HCT116 (cell line): ENCODE measurements at regions not wholly inside any gene's neighbourhood (a gene's known extent, or its start where the extent isn't known, plus 50 kb on each side); places are given as distances from the start of the nearest gene placed in this dataset.

ENCODE experiments used
- ATAC-seq: fragments of 200-7000 bp; cut with Tn5 transposase; 2 replicates; pipeline ENCODE4 v1.9.1; 2020; ENCODE audit warnings: mild to moderate bottlenecking, moderate library complexity
- BruUV-seq: library from RNA; stranded (reverse); fragments of 400-500 nt; replicated peaks from 2 replicates; lab custom pipeline; 2021; lab: Mats Ljungman, UMichigan
- CTCF ChIA-PET: fragments of 300-600 bp; sonication (Branson Sonifier 250); formaldehyde crosslinking; loops from one replicate; lab custom pipeline; 2021; ENCODE audit warnings: antibody characterized with exemption; lab: Charles Lee
- POLR2A ChIA-PET: fragments of 300-600, 350-600 bp; sonication (Branson Sonifier 250); formaldehyde crosslinking; loops from one replicate; lab custom pipeline; 2021; ENCODE audit warnings: antibody characterized with exemption; lab: Charles Lee
- RAD21 ChIA-PET, 2 experiments: fragments of 300-600 bp; sonication (Branson Sonifier 250); formaldehyde crosslinking; loops; one replicate each; lab custom pipeline; 2023; ENCODE audit warnings: low total read pairs in 2 of 2; ENCODE audit not compliant: uncharacterized antibody in 2 of 2, unreplicated experiment in 2 of 2, low non-redundant PET in 1 of 2; lab: Charles Lee
- DNase-seq: peaks from one replicate; pipeline ENCODE4 v3.0.0-alpha.2; 2010; ENCODE audit warnings: low read depth, low spot score
- H2AFZ ChIP-seq: fragments of 200-600 bp; shearing (Covaris generic), sonication (generic); 2 replicates; pipeline ENCODE4 v1.6.1; 2017; ENCODE audit warnings: low read depth, mixed run types, mixed read lengths, antibody characterized with exemption, low read length; ENCODE audit not compliant: poor library complexity, severe bottlenecking
- H3K27ac ChIP-seq: 2 replicates; pipeline ENCODE4 v1.5.1; 2012; ENCODE audit warnings: low read depth, low read length
- H3K27me3 ChIP-seq: fragments of 200-600 bp; sonication (generic); 2 replicates; pipeline ENCODE4 v1.6.1; 2016; ENCODE audit warnings: mixed run types, low read length, mixed read lengths; ENCODE audit not compliant: insufficient read depth
- H3K36me3 ChIP-seq, 2 experiments: fragments of 200-500 bp in 1 of 2; fragments of 200-600 bp in 1 of 2; sonication (Bioruptor generic) in 1 of 2; sonication (generic) in 1 of 2; 2 replicates each; pipeline versions ENCODE4 v1.5.1 to v1.6.1; 2014 to 2016; ENCODE audit warnings: low read length in 2 of 2, inconsistent platforms in 1 of 2, mixed read lengths in 1 of 2, mixed run types in 1 of 2; ENCODE audit not compliant: insufficient read depth in 2 of 2, control insufficient read depth in 1 of 2
- H3K4me1 ChIP-seq, 2 experiments: fragments of 200-600 bp in 1 of 2; sonication (generic) in 1 of 2; 2 replicates each; pipeline versions ENCODE4 v1.5.1 to v1.6.1; 2012 to 2017; ENCODE audit warnings: low read length in 2 of 2, inconsistent platforms in 1 of 2, mild to moderate bottlenecking in 1 of 2, mixed read lengths in 1 of 2, mixed run types in 1 of 2, moderate library complexity in 1 of 2; ENCODE audit not compliant: insufficient read depth in 2 of 2, control insufficient read depth in 1 of 2
- H3K4me2 ChIP-seq: fragments of 200-600 bp; sonication (generic); 2 replicates; pipeline ENCODE4 v1.6.1; 2017; ENCODE audit warnings: mixed run types, low read length, mixed read lengths
- H3K4me3 ChIP-seq, 2 experiments: fragments of 200-600 bp in 1 of 2; sonication (generic) in 1 of 2; replicated peaks in 1 of 2; 2 replicates each; pipeline ENCODE4 v1.5.1; 2011 to 2016; ENCODE audit warnings: low read length in 2 of 2, control low read depth in 1 of 2, low read depth in 1 of 2, mild to moderate bottlenecking in 1 of 2, mixed read lengths in 1 of 2, mixed run types in 1 of 2
- H3K79me2 ChIP-seq: fragments of 200-600 bp; sonication (generic); 2 replicates; pipeline ENCODE4 v1.6.1; 2017; ENCODE audit warnings: mild to moderate bottlenecking, mixed run types, low read length, moderate library complexity, mixed read lengths; ENCODE audit not compliant: insufficient read depth
- H3K9ac ChIP-seq: fragments of 200-600 bp; sonication (generic); 2 replicates; pipeline ENCODE4 v1.6.1; 2016; ENCODE audit warnings: low read length, mixed read lengths
- H3K9me2 ChIP-seq: fragments of 200-600 bp; sonication (generic), shearing (Covaris generic); 2 replicates; pipeline ENCODE4 v1.6.1; 2017; ENCODE audit warnings: mixed run types, mild to moderate bottlenecking, moderate library complexity; ENCODE audit not compliant: insufficient read depth
- H3K9me3 ChIP-seq, 2 experiments: fragments of 200-500 bp in 1 of 2; fragments of 200-600 bp in 1 of 2; sonication (Bioruptor generic) in 1 of 2; sonication (generic) in 1 of 2; 2 replicates each; pipeline ENCODE4 v1.6.1; 2014 to 2017; ENCODE audit warnings: low read length in 2 of 2, mixed read lengths in 2 of 2, inconsistent platforms in 1 of 2, low read depth in 1 of 2, mild to moderate bottlenecking in 1 of 2, mixed run types in 1 of 2, moderate library complexity in 1 of 2; ENCODE audit not compliant: control insufficient read depth in 1 of 2, insufficient read depth in 1 of 2
- H4K20me1 ChIP-seq: fragments of 200-600 bp; sonication (generic), shearing (Covaris generic); 2 replicates; pipeline ENCODE4 v1.6.1; 2017; ENCODE audit warnings: mixed run types, mild to moderate bottlenecking, moderate library complexity; ENCODE audit not compliant: insufficient read depth
- CTCF ChIP-seq, 3 experiments: fragments of 200-600 bp in 1 of 3; sonication (generic) in 1 of 3; IDR thresholded peaks in 2 of 3; conservative IDR thresholded peaks in 1 of 3; 2 replicates each; pipeline ENCODE4 v1.5.1; 2012 to 2017; ENCODE audit warnings: low read depth in 2 of 3, low read length in 2 of 3, antibody characterized with exemption in 1 of 3, borderline replicate concordance in 1 of 3, control low read depth in 1 of 3, mild to moderate bottlenecking in 1 of 3, mixed read lengths in 1 of 3, mixed run types in 1 of 3, moderate library complexity in 1 of 3; ENCODE audit not compliant: insufficient read depth in 1 of 3
- ELF1 ChIP-seq: IDR thresholded peaks from 2 replicates; pipeline ENCODE4 v1.6.1; 2012; ENCODE audit warnings: low read depth, borderline replicate concordance
- EZH2 ChIP-seq: fragments of 200-600 bp; sonication (generic); IDR thresholded peaks from 2 replicates; pipeline ENCODE4 v1.6.1; 2017; ENCODE audit warnings: antibody characterized with exemption, mixed run types
- EZH2phosphoT487 ChIP-seq: fragments of 200-600 bp; IDR thresholded peaks from 2 replicates; pipeline ENCODE4 v1.6.1; 2018; ENCODE audit warnings: antibody characterized with exemption, borderline replicate concordance
- JUND ChIP-seq: IDR thresholded peaks from 2 replicates; pipeline ENCODE4 v1.6.1; 2012
- MAX ChIP-seq: IDR thresholded peaks from 2 replicates; pipeline ENCODE4 v1.6.1; 2012
- POLR2A ChIP-seq: IDR thresholded peaks from 2 replicates; pipeline ENCODE4 v1.7.0; 2011; ENCODE audit warnings: borderline replicate concordance; ENCODE audit not compliant: insufficient read depth, insufficient read length; ENCODE audit errors: extremely low read depth
- POLR2AphosphoS5 ChIP-seq: IDR thresholded peaks from 2 replicates; pipeline ENCODE4 v1.6.1; 2011; ENCODE audit warnings: mild to moderate bottlenecking, low read depth, low read length, moderate library complexity
- RAD21 ChIP-seq: IDR thresholded peaks from 2 replicates; pipeline ENCODE4 v1.6.1; 2012; ENCODE audit warnings: low read depth, mild to moderate bottlenecking
- TCF7L2 ChIP-seq: IDR thresholded peaks from 2 replicates; pipeline ENCODE4 v1.7.0; 2011; ENCODE audit warnings: borderline replicate concordance, inconsistent platforms; ENCODE audit not compliant: insufficient read depth, insufficient read length; ENCODE audit errors: extremely low read depth
- ZBTB33 ChIP-seq: IDR thresholded peaks from 2 replicates; pipeline ENCODE4 v1.6.1; 2011; ENCODE audit warnings: mild to moderate bottlenecking, low read length, moderate library complexity; ENCODE audit not compliant: insufficient replicate concordance; ENCODE audit errors: extremely low read depth
- ZFX ChIP-seq: fragments of 450-650 bp; IDR thresholded peaks from 2 replicates; pipeline ENCODE4 v1.6.1; 2017
- intact Hi-C: fragments of 100-400 bp; cut with micrococcal nuclease; formaldehyde crosslinking; loops from 2 replicates; pipeline ENCODE4 v1.10.0; 2022

GRCh38 chr13:75231235-75231634 is 250.7 kb downstream of the TBC1D4 start:
- no peaks in the 10 kb centered on the region for H3K27me3 ChIP-seq
- H3K4me1 ChIP-seq: peaks cover 0 to 3% of the 10 kb centered on the region in 2 experiments; a peak in 2 of 4 replicates
- no peaks in the 10 kb centered on the region for H4K20me1 ChIP-seq
- H3K9me3 ChIP-seq: no peaks in the 10 kb centered on the region
- H3K4me2 ChIP-seq: no peak overlapping the region
- POLR2A ChIA-PET: no interaction called here
- CTCF ChIA-PET: no interaction called here
- no TSS peak for BruUV-seq
- ATAC-seq: no peak
- no peak overlapping the region for H2AFZ ChIP-seq
- TF ChIP-seq JUND: no peak
- TF ChIP-seq CTCF (IDR thresholded peaks at IDR 0.05 in 2 of 3, conservative IDR thresholded peaks at IDR 0.05 in 1 of 3; ENCODE audit: borderline replicate concordance in 1 of 3, insufficient read depth in 1 of 3, low read depth in 2 of 3, low read length in 2 of 3): no peak
- no peak for TF ChIP-seq RAD21
- TF ChIP-seq EZH2: no peak
- TF ChIP-seq EZH2phosphoT487: no peak
- no peak for TF ChIP-seq ZFX
- TF ChIP-seq ZBTB33: no peak
- no peak for TF ChIP-seq POLR2A
- no peak for TF ChIP-seq POLR2AphosphoS5
- no peak for TF ChIP-seq MAX
- no peak for TF ChIP-seq ELF1
- TF ChIP-seq TCF7L2: no peak
- TF ChIP-seq, all 23 proteins: peak for 0
- no peaks in the 10 kb centered on the region for H3K79me2 ChIP-seq
- no peak overlapping the region for H3K4me3 ChIP-seq
- RAD21 ChIA-PET: no interaction called here
- H3K36me3 ChIP-seq: no peaks in the 10 kb centered on the region
- DNase-seq: no peak
- H3K9ac ChIP-seq: no peak overlapping the region
- H3K9me2 ChIP-seq: no peaks in the 10 kb centered on the region
- intact Hi-C loops: no loop called here
- no peak overlapping the region for H3K27ac ChIP-seq
